ENCODE measurements at regions not wholly inside any gene's neighbourhood (a gene's known extent, or its start where the extent isn't known, plus 50 kb on each side); places are given as distances from the start of the nearest gene placed in this dataset.

GRCh38 chr6:14912226-14912625 lies 333.6 kb upstream of the JARID2 start:
- 88% methylated on average over 10 of the region's 10 CpGs for WGBS (ENCODE audit: insufficient coverage, insufficient replicate concordance, low lambda C conversion rate, missing lambda C conversion rate)
- H2AFZ ChIP-seq (ENCODE audit: control insufficient read depth, low read depth, low read length): no peak overlapping the region
- ChIA-PET POLR2A (no interaction called here), SMC1A (ENCODE audit: uncharacterized antibody, unreplicated experiment) (interaction anchor here (1.2 kb wide), 1 partner anchor 35 kb away, joined by 5 read pairs; no protein-coding TSS in a partner anchor), CTCF (no interaction called here), RAD21 (ENCODE audit: unreplicated experiment) (interaction anchor here (0.6 to 1.1 kb wide), 2 partner anchors 36 to 641 kb away, joined by 3 to 5 read pairs; no protein-coding TSS in a partner anchor)
- no peak overlapping the region for H3K4me2 ChIP-seq (ENCODE audit: control insufficient read depth, insufficient read depth)
- intact Hi-C loops (cut with micrococcal nuclease; ENCODE audit: unreplicated experiment) (loop anchor here (5.0 to 10.0 kb wide), 2 partner anchors 45 to 333 kb away; partner anchors contain the start of gene JARID2), in situ Hi-C loops (cut with MboI) (no loop called here)
- FAIRE-seq: no peak
- H3K4me1 ChIP-seq (ENCODE audit: control insufficient read depth, insufficient read depth, low read length): peaks cover 23% of the 10 kb centered on the region
- no peak overlapping the region for H3K27ac ChIP-seq (ENCODE audit: control insufficient read depth, insufficient read depth)
- H3K9ac ChIP-seq (ENCODE audit: control insufficient read depth, insufficient read depth, low read length): no peak overlapping the region
- TF ChIP-seq KLF5 (IDR thresholded peaks at IDR 0.05; ENCODE audit: partially characterized antibody): no peak
- TF ChIP-seq RELB (IDR thresholded peaks at IDR 0.05; ENCODE audit: low read depth): no peak
- no peak for TF ChIP-seq NRF1 (conservative IDR thresholded peaks at IDR 0.05; ENCODE audit: low read depth, low read length)
- TF ChIP-seq IRF4 (IDR thresholded peaks at IDR 0.05; ENCODE audit: low read depth, low read length): no peak
- BruUV-seq (replicated peaks): no TSS peak
- no peak for DNase-seq (ENCODE audit: low read depth, low spot score)
- no peaks in the 10 kb centered on the region for H3K27me3 ChIP-seq (replicated peaks in 1 of 2; ENCODE audit: control insufficient read depth in 2 of 2, insufficient read depth in 2 of 2, low read length in 1 of 2)
- H3K9me3 ChIP-seq (replicated peaks; ENCODE audit: control insufficient read depth, insufficient read depth, low read length): peaks cover 6% of the 10 kb centered on the region; the same call in 2 of the 3 replicates
- no peaks in the 10 kb centered on the region for H4K20me1 ChIP-seq (ENCODE audit: control insufficient read depth, insufficient read depth)
- no peak overlapping the region for H3K4me3 ChIP-seq
- no peaks in the 10 kb centered on the region for H3K36me3 ChIP-seq (ENCODE audit: control insufficient read depth in 2 of 2, insufficient read depth in 2 of 2, low read length in 1 of 2)
- ATAC-seq: no peak
- H3K79me2 ChIP-seq (ENCODE audit: control insufficient read depth, insufficient read depth, low read length): no peaks in the 10 kb centered on the region

- H3K36me3 ChIP-seq (ENCODE audit: control insufficient read depth in 2 of 2, insufficient read depth in 2 of 2, low read length in 1 of 2): no peaks in the 10 kb centered on the region
- CTCF ChIA-PET: no interaction called here
- no peak overlapping the region for H3K9ac ChIP-seq (ENCODE audit: control insufficient read depth, insufficient read depth, low read length)
- no peak for FAIRE-seq
- no peak for ATAC-seq
- TF ChIP-seq ATF3 (IDR thresholded peaks at IDR 0.05; ENCODE audit: borderline replicate concordance, extremely low read depth, low read depth, low read length) (no peak), EED (IDR thresholded peaks at IDR 0.05; ENCODE audit: low read depth) (no peak), MEF2A (IDR thresholded peaks at IDR 0.05; ENCODE audit: insufficient read depth, low read depth, low read length) (no peak), NFYB (IDR thresholded peaks at IDR 0.05; ENCODE audit: insufficient read depth, low read depth, low read length) (no peak), BCL3 (IDR thresholded peaks at IDR 0.05; ENCODE audit: borderline replicate concordance, insufficient read depth, low read depth, low read length, poor library complexity, severe bottlenecking) (no peak), SMAD5 (IDR thresholded peaks at IDR 0.05; ENCODE audit: low read depth) (no peak), POLR2A (IDR thresholded peaks at IDR 0.05; ENCODE audit: low read depth, low read length) (no peak), MYB (IDR thresholded peaks at IDR 0.05; ENCODE audit: borderline replicate concordance, low read depth, low read length) (no peak), IKZF1 (conservative IDR thresholded peaks at IDR 0.05) (no peak), SUPT20H (IDR thresholded peaks at IDR 0.05; ENCODE audit: borderline replicate concordance, control insufficient read depth, low read depth, low read length) (no peak), YBX1 (IDR thresholded peaks at IDR 0.05) (no peak)
- SMC1A ChIA-PET (ENCODE audit: uncharacterized antibody, unreplicated experiment): interaction anchor here (0.7 to 1.2 kb wide), 2 partner anchors 36 to 39 kb away, joined by 3 to 5 read pairs; no protein-coding TSS in a partner anchor
- peaks cover 6% of the 10 kb centered on the region; the same call in 2 of the 3 replicates for H3K9me3 ChIP-seq (replicated peaks; ENCODE audit: control insufficient read depth, insufficient read depth, low read length)
- no TSS peak for BruUV-seq (replicated peaks)
- DNase-seq (ENCODE audit: low read depth, low spot score): no peak
- POLR2A ChIA-PET: no interaction called here
- no peaks in the 10 kb centered on the region for H3K79me2 ChIP-seq (ENCODE audit: control insufficient read depth, insufficient read depth, low read length)
- in situ Hi-C loops (cut with MboI): no loop called here
- 92% methylated on average over 2 of the region's 2 CpGs for WGBS (ENCODE audit: insufficient coverage, insufficient replicate concordance, low lambda C conversion rate, missing lambda C conversion rate)
- no peaks in the 10 kb centered on the region for H4K20me1 ChIP-seq (ENCODE audit: control insufficient read depth, insufficient read depth)
- H3K27me3 ChIP-seq (replicated peaks in 1 of 2; ENCODE audit: control insufficient read depth in 2 of 2, insufficient read depth in 2 of 2, low read length in 1 of 2): no peaks in the 10 kb centered on the region
- RAD21 ChIA-PET (ENCODE audit: unreplicated experiment): interaction anchor here (0.6 to 1.1 kb wide), 3 partner anchors 36 to 642 kb away, joined by 3 to 5 read pairs (median 3); no protein-coding TSS in a partner anchor
- no peak overlapping the region for H3K4me3 ChIP-seq
- H3K4me1 ChIP-seq (ENCODE audit: control insufficient read depth, insufficient read depth, low read length): peaks cover 23% of the 10 kb centered on the region
- no peak overlapping the region for H2AFZ ChIP-seq (ENCODE audit: control insufficient read depth, low read depth, low read length)
- no peak overlapping the region for H3K27ac ChIP-seq (ENCODE audit: control insufficient read depth, insufficient read depth)
- no peak overlapping the region for H3K4me2 ChIP-seq (ENCODE audit: control insufficient read depth, insufficient read depth)
- intact Hi-C loops (cut with micrococcal nuclease; ENCODE audit: unreplicated experiment): loop anchor here (5.0 to 10.0 kb wide), 2 partner anchors 45 to 332 kb away; partner anchors contain the start of gene JARID2
Observed at GRCh38 chr6:14912706-14913105, 333.2 kb upstream of the JARID2 start.

Data from GM12878 (cell line).